GM21367 (cell line): ENCODE measurements at regions not wholly inside any gene's neighbourhood (a gene's known extent, or its start where the extent isn't known, plus 50 kb on each side); places are given as distances from the start of the nearest gene placed in this dataset.
"Not testable (repeated sequence)": the region's sequence is repeated elsewhere in the genome, so short reads cannot be mapped to it uniquely, and the experiment has no call there.

ENCODE experiments used
- ATAC-seq: cut with Tn5 transposase; IDR thresholded peaks from one replicate; pipeline ENCODE4 v1.9.1; 2021; ENCODE audit not compliant: unreplicated experiment

DNA sequence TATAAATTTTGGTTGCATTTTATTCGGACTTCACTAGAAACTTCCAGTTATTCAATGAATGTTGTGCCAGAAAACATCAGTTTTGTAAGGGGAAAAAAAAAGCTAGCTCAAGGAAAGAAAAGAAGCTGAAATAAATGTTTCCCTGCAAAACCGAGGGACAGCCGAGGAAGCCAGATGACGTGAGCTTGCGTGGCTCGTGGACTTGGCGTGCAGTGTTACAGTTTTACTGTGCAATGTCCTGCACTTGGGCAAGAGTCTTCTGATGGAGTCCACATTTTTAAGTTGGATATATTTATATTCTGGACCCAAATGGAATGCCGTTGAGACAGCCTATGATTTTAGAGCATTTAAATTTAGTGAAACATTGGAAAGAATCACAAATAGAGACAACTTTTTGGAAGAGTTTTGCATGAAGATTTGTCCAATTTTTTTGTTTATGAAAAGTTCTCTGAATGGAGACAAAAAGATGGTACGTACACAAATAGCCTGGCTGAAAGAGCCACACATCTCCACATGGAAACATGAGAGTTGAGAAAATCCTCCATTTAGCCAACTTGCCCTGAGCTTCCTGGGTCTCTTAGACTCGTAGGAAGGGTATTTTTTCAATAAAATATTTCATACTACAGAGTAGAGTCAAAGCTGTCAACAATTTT lies 210.5 kb downstream of the BANP start:
- ATAC-seq, result not testable (repeated sequence)

- ATAC-seq, result not testable (repeated sequence)
Observed at GRCh38 chr16:88162778-88163177, 211.5 kb downstream of the BANP start.

DNA sequence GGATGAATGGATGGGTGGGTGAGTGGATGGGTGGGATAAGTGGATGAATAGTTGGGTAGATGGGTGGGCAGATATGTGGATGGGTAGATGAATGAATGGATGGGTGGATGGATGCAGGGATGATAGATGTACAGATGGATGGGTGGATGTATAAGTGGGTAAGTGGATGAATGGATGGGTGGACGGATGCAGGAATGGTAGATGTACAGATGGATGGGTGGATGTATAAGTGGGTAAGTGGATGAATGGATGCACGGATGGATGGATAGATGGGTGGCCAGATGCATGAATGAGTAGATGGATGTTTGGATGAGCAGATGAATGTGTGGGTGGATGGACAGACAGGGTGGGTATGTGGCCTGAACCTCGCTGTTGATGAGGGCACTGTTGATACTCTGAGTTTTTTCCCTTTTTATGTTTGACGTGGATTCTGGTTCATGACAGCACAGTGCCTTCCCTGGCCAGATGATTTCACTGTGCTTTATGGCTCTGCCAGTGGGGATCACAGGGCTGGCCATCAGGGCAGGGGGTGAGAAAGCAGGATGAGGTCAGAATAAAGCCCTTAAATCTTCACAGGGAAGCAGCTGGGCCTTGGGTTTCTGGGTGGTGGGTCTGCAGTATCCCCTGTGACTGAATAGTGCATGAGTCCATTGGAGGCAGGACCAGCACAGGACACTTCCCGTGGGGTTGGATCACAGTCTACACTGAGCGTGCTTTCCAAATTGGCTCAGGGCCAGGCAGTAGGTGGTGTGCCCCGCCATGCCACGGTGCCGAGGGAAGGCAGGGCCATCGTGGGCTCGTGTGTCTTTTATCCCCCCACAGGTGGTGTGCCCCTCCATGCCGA lies 213.2 kb downstream of the BANP start:
- ATAC-seq, result not testable (repeated sequence)

- not testable (repeated sequence) for ATAC-seq
Observed at GRCh38 chr16:88165040-88165544, 213.9 kb downstream of the BANP start.

DNA sequence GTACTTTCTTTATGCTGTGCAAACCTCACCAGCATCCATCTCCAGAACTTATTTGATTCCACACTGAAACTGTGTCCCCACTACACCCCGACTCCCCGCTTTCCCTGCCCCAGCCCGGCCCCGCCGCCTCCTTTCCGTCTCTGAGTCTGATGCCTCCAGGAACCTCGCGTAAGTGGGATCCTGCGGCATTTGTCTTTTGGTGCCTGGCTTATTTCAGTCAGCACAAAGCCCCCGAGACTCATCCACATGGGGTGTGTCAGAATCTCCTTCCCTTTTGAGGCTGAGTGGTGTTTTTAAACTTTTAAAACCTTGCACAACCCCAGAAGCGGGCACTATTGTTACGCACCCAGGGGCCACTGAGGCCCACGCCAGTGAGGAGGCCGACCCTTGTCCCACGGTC lies 214.4 kb downstream of the BANP start:
- not testable (repeated sequence) for ATAC-seq

DNA sequence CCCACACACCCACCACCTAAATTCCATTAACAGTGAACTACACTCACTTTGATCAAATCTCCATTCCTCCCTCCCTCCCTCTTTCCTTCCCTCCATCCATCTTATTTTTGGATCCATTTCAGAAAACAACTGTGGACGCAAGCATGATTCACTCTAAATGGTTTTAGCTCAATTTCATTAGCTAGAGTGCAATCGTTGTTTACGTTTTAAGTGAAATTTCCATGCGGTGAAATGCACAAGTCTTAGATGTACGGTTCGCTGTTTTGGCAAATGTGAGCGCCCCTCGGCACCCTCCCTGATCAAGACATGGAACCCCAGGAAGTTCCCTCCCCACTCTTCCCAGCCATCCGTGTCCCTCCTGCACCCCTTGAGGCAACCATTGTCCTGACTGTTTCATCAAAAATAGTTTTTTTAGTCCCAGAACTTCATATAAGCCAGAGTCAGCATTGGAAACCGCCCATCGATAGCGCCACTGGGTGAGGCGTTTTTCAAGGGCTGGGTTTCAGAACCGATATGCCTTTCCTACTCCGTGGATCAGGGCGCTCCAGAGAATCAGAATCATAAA lies 215.1 kb downstream of the BANP start:
- ATAC-seq, result not testable (repeated sequence)

- ATAC-seq, result not testable (repeated sequence)
Observed at GRCh38 chr16:88167798-88168556, 214.8 kb upstream of the ZNF469 start.

DNA sequence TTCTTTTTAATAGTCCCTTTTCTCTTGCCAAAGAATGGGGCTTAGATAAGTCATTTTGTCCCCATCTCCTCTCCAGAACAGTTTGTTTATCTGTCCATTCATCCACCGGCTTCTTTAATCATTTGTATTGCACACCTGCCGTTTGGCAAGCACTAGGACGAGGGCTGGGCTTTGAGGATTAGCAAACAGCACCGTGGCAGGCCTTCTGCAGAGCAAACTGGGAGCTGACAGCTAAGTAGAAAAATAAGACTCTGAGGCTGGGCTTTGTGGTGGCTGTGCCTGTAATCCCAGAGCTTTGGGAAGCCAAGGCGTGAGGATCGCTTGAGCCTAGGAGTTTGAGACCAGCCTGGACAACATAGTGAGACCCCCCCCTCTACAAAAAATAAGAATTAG lies 214.2 kb upstream of the ZNF469 start:
- not testable (repeated sequence) for ATAC-seq

DNA sequence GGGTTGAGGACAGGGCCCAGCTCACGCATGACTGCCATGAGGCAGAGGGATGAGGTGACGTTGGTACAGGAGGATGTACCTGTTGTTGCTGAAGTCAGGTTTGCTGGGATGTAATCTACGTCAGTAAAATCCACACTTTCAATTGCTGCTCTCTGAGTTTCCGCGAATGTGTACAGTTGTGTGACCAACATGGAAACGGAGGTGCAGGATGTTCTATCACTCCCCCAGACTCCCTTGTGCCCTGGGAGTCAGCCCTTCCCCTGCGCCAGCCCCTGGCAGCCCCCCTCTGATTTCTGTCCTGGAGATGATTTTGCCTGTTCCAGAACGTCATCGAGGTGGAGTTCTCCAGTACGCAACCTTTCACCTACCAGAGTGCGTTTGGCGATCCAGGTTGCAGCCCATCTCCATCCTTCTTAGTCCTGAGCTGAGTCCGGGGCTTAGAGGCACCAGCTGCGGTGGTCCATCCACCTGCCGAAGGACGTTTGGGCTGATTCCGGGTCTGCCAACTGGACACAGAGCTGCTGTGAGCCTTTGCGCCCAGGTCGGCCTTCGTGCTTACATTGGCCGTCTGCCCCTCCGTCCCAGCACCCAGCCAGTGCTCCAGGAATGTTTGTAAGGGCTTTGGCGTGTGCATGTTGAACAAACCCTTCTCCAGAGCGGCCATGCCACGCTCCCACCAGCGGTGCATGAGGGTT lies 213.5 kb upstream of the ZNF469 start:
- not testable (repeated sequence) for ATAC-seq

DNA sequence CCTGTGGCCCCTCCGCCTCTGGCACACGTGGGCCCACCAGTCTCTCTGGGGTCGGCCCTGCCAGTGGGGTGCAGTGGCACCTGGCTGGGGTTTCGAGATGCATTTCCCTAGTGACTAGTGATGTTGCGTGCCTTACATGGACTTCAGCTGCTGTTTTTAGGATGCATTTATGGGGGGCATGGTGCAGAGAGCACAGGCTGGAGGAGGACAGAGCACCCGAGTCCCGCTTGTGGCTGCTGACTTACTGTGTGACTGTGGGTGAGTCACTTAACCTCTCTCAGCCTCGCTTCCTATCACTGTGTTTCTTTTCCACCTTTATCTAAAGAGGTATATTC lies 213.0 kb upstream of the ZNF469 start:
- not testable (repeated sequence) for ATAC-seq

DNA sequence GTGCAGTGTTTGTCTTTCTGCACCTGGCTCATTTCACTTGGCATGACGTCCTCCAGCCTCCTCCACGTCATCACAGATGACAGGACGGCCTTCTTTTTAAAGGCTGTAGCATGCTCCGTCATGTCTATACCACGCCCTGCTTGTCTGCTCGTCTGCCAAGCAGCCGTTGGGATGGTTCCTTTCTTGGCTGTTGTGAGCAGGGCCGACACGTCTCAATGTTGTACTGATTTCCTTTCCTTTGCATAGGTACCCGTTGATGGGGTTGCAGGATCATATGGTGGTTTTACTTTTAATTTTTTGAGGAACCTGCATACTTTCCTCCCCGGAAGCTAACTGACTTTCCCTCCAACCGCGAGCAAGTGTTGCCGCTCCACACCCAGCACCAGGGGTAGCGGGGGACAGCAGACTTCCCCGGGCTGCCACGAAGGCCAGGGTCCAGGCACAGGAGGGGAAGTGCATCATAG lies 212.2 kb upstream of the ZNF469 start:
- ATAC-seq, result no peak

- not testable (repeated sequence) for ATAC-seq
Observed at GRCh38 chr16:88171126-88171525, 211.6 kb upstream of the ZNF469 start.

GRCh38 chr16:88176184-88176583 lies 206.6 kb upstream of the ZNF469 start:
- ATAC-seq, result not testable (repeated sequence)

DNA sequence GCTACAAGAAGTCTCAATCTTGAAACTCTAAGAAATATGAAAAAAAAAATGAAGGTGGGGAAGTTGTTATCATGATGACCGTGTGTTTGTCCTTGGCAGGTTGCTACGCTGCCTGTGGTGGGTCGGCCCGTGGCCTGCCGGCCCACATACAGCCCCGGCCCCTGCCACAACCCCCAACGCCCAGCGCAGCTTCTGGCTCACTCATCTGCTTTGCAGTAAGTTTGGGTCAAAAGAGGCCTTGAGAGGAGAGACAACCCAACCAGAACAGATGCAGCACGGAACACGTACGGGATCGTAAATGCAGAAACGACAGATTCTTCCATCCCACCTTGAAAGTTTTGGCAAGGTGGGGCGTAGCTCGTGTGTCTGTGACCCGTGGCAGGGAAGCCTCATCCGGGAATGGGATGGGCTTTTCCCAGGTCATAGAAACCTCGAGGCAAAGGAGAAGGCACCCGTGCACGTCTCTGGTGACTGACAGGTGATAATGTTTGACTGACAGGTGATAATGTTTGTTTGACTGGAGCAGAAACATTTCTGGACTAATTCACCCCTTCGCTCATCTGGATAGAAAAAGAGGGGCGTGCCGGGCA lies 206.1 kb upstream of the ZNF469 start:
- not testable (repeated sequence) for ATAC-seq

DNA sequence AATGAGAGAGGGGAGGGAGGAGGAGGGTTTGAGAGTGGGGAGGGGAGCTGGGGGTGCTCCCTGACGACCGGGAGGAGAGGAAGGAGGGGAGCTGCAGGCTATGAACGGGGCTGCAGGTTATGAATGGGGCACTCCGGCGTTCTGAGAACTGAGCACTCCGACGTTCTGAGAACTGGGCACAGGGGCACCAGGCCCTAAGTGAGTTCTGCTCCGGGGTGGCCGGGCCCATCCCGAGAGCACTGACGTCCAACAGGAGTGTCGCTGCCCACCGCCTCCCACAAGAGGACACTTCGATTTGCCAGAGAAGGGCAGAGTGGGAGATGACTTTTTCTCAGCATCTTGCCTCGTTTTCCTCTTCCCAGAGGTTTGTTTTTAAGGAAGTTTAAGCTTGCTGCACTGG lies 204.5 kb upstream of the ZNF469 start:
- not testable (repeated sequence) for ATAC-seq

GRCh38 chr16:88178896-88179295 lies 203.9 kb upstream of the ZNF469 start:
- not testable (repeated sequence) for ATAC-seq

DNA sequence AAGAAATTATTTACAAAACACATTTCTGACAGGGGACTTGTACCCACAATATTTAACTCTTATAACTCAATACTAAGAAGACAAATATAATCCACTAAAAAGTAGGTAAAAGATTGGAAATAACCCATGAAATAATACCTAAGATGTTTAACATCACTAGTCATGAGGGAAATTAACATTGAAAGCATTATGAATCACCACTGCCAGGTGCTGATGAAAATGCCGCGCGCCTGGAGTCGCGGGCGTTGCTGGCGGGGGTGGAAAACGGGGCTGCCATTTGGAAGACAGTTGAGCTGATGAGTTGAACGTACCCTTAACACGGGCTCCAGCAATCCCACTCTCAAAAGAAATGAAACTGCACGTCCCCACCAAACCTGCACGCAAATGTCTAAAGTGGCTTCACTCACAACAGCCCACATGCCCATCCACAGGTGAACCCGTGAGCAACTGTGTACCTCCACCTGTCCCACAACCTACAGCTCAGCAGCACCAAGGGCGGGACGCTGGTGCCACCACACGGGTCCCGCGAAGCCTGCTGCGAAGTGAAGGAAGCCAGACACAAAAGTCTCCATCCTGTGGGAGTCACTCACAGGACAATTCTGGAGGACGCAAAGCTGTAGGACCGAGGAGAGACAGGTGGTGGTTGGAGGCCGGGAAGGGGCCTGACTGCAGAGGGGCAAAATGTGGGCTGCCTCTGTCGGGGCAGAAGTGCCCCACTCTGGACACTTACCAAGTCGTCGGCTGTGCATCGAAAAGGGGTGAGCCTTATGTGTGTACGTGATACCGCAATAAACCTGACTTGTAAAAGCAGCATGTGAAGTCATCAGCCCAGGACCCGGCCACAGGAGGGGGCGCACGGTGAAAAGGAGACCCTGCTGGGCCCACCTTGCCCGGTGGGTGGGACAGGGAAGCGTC lies 199.5 kb upstream of the ZNF469 start:
- ATAC-seq, result not testable (repeated sequence)

DNA sequence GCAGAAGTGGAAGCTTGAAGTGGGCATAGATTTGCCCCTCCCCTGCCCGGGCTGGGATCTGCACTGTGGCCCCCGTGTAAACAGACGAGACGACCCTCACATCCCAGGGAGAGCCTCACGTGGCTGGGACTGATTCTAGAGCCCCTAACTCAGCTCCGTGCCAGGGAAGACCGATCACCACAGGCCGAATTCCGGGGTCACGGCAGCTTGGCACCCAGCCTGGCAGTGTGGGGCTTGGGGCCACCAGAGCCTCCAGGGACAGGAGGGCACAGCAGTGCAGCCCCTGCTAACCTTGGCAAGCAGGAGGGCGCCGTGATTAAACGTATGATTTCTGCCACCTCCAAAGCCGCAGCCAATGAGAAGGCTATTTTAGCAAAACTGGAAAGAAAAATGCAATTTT lies 198.7 kb upstream of the ZNF469 start:
- not testable (repeated sequence) for ATAC-seq
